GM21447 (cell line): ENCODE measurements at regions not wholly inside any gene's neighbourhood (a gene's known extent, or its start where the extent isn't known, plus 50 kb on each side); places are given as distances from the start of the nearest gene placed in this dataset.
A peak's percentile ranks its signal among the peaks of the same experiment; 100 is the strongest.
"Not testable (repeated sequence)": the region's sequence is repeated elsewhere in the genome, so short reads cannot be mapped to it uniquely, and the experiment has no call there.

Source experiments
- ATAC-seq: cut with Tn5 transposase; IDR thresholded peaks from one replicate; pipeline ENCODE4 v1.9.1; 2021; ENCODE audit not compliant: unreplicated experiment

DNA sequence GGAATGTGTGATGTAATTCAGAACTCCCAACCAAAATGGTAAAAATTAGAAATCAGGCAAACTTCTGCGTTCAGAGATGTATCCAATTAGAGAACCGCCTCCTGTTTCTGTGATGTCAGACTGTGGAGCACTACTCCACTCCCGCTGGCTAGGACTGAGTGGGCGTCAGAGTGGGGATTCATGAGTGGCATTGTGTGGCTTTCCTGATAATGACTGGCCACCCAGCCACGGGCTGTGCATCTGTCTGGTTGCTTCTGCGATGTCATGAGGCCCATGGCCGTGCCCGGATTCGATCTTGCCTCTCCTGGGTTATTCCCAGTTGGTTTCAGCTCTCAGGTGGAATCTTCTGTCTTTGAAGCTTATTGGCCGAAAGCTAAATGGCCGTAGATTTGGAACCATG is 87.1 kb upstream of the KCNA1 start:
- no peak for ATAC-seq

- no peak for ATAC-seq
Observed at GRCh38 chr12:4824380-4824779, 85.3 kb upstream of the KCNA1 start.

DNA sequence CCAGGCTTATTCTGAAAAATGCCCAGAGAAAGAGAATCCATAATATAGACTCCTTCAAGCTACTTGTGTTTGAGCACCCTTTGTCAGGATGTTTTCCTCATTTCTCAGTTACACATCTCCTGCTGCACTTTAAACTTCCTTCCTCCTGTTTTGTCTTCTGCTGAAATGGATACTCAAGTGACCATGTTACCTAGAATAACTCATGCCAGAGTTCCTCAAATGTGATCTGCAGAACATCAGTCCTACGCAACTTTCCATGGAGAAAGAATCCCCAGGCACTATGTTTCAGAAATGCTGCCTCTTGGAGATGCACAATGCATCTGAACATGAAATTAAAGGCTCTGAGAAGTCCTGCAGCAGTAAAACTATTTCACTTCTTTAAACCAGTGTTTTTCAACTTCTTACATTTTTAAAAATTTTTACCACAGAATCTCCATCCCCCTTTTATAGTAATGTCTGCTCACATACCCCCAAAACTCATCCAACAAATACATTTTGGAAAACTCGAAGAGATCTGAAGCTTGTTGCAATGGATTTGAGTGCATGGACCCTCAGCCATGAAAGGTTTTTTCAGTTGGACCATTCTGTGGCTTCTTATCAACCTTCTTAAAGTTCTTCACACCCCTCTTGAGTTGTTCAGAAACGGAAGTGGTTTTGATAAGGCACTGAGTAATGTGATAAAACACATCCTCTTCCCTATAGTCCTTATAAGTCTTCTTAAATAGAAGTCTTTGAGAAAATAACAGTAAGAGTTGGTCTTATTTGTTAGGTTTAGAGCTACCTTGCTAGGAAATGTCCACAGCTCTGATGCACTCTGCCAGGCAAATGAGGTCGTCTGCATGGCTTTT is 84.5 kb upstream of the KCNA1 start:
- ATAC-seq: no peak

DNA sequence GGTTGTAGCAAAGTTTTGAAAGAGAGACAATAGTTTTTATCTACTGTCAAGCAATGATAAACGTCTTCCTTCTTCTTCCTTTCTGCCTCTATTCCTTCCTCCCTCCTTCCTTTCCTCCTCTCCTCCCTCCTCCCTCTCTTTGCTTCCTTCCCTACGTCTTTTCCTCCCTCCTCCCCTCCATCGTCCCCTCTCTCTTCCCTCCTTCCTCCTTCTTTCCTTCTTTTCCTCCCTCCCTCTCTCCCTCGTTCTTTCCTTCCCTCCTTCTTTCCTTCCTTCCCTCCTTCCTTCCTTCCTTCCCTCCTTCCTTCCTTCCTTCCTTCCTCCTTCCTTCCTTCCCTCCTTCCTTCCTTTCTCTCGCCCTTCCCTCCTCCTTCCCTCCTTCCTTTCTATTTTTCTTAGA is 82.8 kb upstream of the KCNA1 start:
- no peak for ATAC-seq

DNA sequence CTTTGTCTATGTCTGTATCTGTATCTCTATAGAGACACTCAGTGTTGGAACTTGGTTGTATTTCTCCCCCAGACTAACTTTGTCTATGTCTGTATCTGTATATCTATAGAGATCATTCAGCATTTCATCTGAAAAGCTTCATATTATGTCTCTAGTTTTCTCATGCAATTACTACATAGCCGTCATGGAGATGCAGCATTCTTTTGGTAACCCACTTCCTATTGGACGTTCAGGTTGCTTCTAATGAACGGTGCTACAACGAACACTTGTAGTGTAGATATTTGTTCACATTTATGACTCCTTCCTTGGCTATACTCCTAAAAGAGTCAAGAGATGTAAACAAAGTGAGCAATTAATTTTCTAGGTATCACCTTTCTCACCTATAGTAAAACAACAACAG is 81.5 kb upstream of the KCNA1 start:
- ATAC-seq: no peak

GRCh38 chr12:4829161-4829792 is 80.4 kb upstream of the KCNA1 start:
- ATAC-seq: peak; percentile 87

DNA sequence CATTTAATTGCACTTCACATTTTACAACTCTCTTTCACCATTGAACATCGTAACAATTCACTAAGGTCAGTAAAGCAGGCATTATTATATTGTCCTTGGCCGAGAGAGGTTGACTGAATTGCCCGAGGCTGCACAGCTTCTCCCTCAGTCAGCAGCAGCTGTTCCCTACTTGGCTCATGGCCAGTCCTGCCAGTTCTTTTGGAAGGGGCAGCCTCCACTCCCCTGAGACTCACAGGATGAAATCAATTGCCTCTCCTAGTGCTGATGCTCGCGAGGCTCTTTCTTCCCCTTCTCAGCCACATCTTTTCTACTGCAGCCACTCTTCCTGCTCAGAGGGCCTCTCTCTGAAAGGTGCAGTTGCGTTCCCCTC is 79.9 kb upstream of the KCNA1 start:
- ATAC-seq: peak; percentile 9

- ATAC-seq: no peak
Observed at GRCh38 chr12:4830556-4831210, 79.0 kb upstream of the KCNA1 start.

GRCh38 chr12:4833053-4833452 is 76.7 kb upstream of the KCNA1 start:
- no peak for ATAC-seq

GRCh38 chr12:4833524-4833923 is 76.2 kb upstream of the KCNA1 start:
- no peak for ATAC-seq

- not testable (repeated sequence) for ATAC-seq
Observed at GRCh38 chr12:4842401-4842800, 67.3 kb upstream of the KCNA1 start.

DNA sequence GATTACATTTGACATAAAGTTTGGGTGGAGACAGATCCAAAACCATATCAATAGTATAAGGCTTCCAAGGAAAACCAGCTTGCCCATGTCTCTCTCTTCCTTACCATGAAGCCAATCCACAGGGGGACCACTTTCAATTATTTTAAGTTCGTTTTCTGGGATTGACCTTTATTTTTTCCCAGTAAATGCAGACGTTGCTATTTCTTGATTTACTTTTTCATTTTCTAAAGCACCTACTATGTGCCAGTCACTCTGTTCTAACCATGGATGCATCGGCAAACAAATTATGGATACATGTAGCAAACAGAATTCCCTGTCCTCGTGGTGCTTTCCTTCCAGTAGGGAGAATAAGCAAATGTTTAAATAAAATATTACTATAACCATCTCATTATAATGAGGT is 65.8 kb upstream of the KCNA1 start:
- no peak for ATAC-seq

DNA sequence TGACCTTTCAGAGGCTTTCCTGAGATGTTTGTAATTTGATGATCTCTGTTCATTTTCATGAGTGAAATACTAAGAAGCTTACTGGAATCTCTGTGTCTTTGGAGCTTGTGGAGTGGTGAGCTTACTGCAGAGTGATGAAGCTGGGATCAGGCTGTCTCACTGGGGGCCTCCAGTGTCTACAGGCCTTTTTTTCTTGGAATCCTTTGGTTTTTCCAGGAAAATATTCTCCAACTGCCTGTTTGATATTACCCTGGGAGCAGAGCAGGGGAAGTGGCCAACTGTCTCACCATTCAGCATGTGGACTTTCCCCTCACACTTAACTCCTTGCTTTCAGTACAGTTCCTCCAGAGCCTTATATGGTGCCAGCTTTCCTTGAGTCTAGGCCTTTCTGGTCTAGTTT is 62.0 kb upstream of the KCNA1 start:
- no peak for ATAC-seq

GRCh38 chr12:4849115-4849541 is 60.6 kb upstream of the KCNA1 start:
- no peak for ATAC-seq

DNA sequence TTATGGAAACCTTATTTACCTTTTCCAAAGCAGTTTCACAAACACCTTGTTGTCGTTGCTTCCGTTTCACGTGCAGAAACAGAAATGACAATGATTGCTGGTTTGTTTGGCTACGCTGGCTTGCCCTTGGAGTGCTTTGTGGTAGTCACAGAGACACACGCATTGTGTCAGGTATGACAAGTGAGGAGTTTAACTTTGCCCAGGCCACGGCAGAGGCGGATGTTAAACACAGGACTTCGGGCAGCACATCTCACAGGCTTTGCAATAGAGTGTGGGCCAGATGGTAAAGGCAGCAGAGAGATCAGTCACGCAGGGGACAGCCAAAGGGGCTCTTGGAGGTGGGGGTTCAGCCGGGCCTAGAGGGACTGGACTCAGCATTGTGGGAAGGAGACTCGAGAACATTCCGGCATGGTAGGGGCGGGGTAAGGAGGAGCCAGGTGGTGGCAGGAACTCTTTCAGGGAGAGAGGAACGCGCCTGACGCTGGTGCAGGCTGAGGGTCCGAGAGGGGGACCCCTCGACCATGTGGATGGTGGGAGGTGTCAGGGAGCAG is 59.8 kb upstream of the KCNA1 start:
- no peak for ATAC-seq

- ATAC-seq: no peak
Observed at GRCh38 chr12:4850857-4851380, 58.8 kb upstream of the KCNA1 start.

DNA sequence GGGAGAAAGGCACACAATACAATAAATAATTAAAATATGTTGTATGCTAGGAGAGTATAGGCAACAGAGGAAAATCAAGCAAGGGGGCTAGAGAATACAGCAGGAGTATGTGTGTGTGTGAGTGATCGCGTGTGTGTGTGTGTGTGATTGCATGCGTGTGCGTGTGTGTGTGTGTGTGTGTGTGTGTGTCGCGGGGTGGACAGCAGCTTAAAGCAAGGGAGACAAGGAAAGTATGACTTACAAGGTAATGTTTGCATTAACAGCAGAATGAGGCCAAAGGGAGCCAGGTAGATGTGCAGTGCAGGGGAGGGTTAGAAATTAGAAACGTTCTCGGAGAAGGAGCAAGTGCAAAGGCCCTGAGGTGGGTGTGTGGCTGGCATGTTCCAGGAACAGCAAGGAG is 57.4 kb upstream of the KCNA1 start:
- no peak for ATAC-seq

- no peak for ATAC-seq
Observed at GRCh38 chr12:4852911-4853310, 56.8 kb upstream of the KCNA1 start.

- ATAC-seq: no peak
Observed at GRCh38 chr12:4855121-4855924, 54.4 kb upstream of the KCNA1 start.

DNA sequence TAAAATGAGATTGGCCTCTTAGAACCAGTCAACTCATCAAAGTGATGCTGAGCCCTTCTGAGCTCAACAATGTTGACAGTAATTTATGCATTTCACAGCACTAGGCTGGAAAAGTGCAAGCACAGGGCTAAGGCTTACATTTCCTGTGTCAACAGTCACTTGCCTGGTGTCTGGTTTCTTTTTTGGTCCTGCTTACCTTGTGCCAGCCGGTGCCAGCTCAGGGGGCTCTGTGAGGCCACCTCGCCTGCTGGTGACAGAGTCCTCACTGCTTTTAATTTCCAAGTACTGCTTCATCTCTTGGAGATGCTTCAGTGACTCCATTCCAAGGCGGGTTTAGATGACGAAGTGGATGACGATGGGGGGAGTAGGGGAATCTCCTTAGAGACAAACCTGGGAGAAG is 53.1 kb upstream of the KCNA1 start:
- ATAC-seq: no peak
